Ectodermal cell (in vitro differentiated cells): ENCODE measurements at regions not wholly inside any gene's neighbourhood (a gene's known extent, or its start where the extent isn't known, plus 50 kb on each side); places are given as distances from the start of the nearest gene placed in this dataset.
"Not testable (repeated sequence)": the region's sequence is repeated elsewhere in the genome, so short reads cannot be mapped to it uniquely, and the experiment has no call there.

Experiments
- H3K27ac ChIP-seq: 2 replicates; pipeline ENCODE4 v1.7.0; 2013; ENCODE audit warnings: mild to moderate bottlenecking, low read depth, low read length; ENCODE audit not compliant: insufficient read depth, poor library complexity, severe bottlenecking
- H3K27me3 ChIP-seq: 2 replicates; pipeline ENCODE4 v1.7.0; 2013; ENCODE audit warnings: mild to moderate bottlenecking, low read length; ENCODE audit not compliant: insufficient read depth, control insufficient read depth, poor library complexity, severe bottlenecking
- H3K36me3 ChIP-seq: one replicate; pipeline ENCODE4 v1.7.0; 2013; ENCODE audit warnings: low read length; ENCODE audit not compliant: control insufficient read depth, insufficient read depth
- H3K4me1 ChIP-seq: one replicate; pipeline ENCODE4 v1.7.0; 2013; ENCODE audit warnings: low read length; ENCODE audit not compliant: control insufficient read depth, insufficient read depth
- H3K4me3 ChIP-seq: 2 replicates; pipeline ENCODE4 v1.7.0; 2013; ENCODE audit warnings: low read depth, low read length, control low read depth; ENCODE audit not compliant: insufficient read depth
- H3K9me3 ChIP-seq: 2 replicates; pipeline ENCODE4 v1.7.0; 2013; ENCODE audit warnings: mild to moderate bottlenecking, low read length, moderate library complexity; ENCODE audit not compliant: control insufficient read depth
- WGBS, 2 experiments: methylation state at CpG; one replicate each; pipeline ENCODE4 v1.1.7; 2013; ENCODE audit warnings: missing lambda C conversion rate in 2 of 2; 5-methylcytosine and 5-hydroxymethylcytosine counted together

DNA sequence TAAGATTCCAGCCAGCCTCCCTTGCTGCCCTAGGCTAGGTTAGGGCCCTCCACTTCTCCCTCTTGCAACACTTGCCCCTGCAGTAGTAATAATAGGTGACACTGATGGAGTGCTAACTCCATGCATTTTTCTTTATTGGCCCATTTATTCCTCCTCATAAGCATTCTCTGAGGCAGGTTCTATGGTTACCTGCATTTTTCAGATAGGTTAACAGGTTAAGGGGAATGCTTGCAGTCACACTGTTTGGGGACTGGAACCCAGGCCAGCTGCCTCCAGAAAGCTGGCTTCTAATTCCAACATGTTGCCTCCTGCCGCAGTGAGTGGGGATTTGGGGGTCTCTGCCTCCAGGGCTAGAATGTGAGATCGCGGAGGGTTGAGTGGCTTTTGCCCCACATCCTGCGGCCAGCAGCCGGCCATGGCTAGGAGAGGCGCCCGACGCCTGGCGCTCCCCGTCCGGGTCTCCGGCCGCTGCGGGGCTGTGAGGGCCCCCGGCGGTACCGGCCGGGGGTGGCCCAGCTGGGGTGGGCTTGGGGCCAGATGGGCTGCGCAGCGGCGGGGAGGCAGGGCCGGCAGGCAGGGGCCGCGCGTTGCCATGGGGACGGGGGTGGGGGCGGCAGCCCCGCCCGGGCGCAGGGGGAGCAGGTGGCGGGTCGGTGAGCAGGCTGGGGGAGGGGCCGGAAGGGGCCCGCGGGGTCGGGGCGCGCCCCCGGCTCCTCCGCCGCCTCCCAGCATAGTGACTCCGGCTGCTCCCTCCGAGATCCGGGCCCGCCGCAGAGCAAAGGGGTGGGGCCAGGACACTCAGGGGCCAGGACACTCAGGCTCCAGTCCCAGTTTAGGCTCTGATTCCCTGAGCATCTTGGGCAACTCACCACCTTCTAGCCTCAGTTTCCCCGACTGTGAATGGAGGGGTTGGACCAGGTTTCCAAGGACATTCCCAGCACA is 68.4 kb upstream of the SSBP3 start:
- H3K9me3 ChIP-seq: no peaks in the 10 kb centered on the region
- H3K27me3 ChIP-seq: no peaks in the 10 kb centered on the region
- H3K36me3 ChIP-seq: no peaks in the 10 kb centered on the region
- 2% methylated on average over 47 of the region's 47 CpGs for WGBS, 2 experiments
- peak overlapping the region; percentile 36 for H3K27ac ChIP-seq
- peak overlapping the region; percentile 13 for H3K4me3 ChIP-seq
- H3K4me1 ChIP-seq: peaks cover 35% of the 10 kb centered on the region

DNA sequence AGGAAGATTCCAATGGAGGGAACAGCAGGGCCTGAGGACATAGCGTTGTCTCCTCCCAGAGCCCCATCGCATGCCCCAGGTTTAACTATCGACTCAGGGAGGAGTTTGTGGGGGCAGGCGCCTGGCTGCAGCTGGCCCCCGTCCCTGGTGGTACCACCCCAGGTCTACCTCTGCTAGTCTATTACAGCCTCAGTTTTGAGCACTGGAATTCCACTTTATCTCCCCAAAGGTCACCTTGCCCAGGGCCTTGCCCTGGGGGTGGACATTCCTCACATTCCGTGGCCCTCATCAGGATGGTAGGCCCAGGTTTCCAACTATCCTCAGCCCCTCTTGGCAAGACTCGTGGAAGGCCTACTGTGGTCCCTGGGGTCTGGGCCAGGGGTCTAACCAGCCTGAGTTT is 65.4 kb upstream of the SSBP3 start:
- Histone ChIP-seq H3K4me1 (peaks cover 26% of the 10 kb centered on the region), H3K4me3 (no peak overlapping the region), H3K36me3 (no peaks in the 10 kb centered on the region), H3K9me3 (no peaks in the 10 kb centered on the region), H3K27me3 (no peaks in the 10 kb centered on the region), H3K27ac (no peak overlapping the region)
- 87 to 88% methylated on average over 7 of the region's 7 CpGs for WGBS, 2 experiments

DNA sequence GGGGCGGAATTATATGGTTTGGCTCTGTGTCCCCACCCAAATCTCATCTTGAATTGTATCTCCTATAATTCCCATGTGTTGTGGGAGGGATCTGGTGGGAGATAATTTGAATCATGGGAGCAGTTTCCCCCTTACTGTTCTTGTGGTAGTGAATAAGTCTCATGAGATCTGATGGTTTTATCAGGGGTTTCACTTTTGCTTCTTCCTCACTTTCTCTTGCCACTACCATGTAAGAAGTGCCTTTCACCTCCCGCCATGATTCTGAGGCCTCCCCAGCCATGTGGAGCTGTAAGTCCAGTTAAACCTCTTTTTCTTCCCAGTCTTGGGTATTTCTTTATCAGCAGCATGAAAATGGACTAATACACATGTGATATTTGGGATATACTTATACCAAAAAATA is 63.2 kb upstream of the SSBP3 start:
- 85 to 95% methylated on average over 2 of the region's 2 CpGs for WGBS, 2 experiments
- peaks cover 23% of the 10 kb centered on the region for H3K4me1 ChIP-seq
- H3K36me3 ChIP-seq, H3K9me3 ChIP-seq, H3K4me3 ChIP-seq, H3K27me3 ChIP-seq, H3K27ac ChIP-seq: not testable (repeated sequence)

DNA sequence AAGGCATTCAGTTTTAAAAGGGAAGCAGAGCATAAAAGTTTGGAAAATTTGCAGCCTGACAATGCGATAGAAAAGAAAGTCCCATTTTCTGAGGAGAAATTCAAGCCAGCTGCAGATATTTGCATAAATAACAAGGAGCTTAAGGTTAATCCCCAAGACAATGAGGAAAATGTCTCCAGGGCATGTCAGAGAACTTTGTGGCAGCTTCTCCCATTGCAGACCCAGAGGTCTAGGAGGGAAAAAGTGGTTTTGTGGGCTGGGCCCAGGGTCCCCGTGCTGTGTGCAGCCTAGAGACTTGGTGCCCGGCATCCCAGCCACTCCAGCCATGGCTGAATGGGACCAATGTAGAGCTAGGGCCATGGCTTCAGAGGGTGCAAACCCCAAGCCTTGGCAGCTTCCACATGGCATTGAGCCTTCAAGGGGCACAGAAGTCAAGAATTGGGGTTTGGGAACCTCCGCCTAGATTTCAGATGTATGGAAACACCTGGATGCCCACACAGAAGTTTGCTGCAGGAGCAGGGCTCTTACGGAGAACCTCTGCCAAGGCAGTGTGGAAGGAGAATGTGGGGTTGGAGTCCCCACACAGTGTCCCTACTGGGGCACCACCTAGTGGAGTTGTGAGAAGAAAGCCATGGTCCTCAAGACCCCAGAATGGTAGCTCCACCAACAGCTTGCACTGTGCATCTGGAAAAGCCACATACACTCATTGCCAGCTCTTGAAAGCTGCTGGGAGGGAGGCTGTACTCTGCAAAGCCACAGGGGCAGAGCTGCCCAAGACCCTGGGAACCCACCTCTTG is 62.3 kb upstream of the SSBP3 start:
- H3K4me1 ChIP-seq: peaks cover 20% of the 10 kb centered on the region
- not testable (repeated sequence) for H3K4me3 ChIP-seq, H3K27ac ChIP-seq, H3K9me3 ChIP-seq, H3K27me3 ChIP-seq, H3K36me3 ChIP-seq
- WGBS, 2 experiments: 86 to 90% methylated on average over 5 of the region's 5 CpGs

DNA sequence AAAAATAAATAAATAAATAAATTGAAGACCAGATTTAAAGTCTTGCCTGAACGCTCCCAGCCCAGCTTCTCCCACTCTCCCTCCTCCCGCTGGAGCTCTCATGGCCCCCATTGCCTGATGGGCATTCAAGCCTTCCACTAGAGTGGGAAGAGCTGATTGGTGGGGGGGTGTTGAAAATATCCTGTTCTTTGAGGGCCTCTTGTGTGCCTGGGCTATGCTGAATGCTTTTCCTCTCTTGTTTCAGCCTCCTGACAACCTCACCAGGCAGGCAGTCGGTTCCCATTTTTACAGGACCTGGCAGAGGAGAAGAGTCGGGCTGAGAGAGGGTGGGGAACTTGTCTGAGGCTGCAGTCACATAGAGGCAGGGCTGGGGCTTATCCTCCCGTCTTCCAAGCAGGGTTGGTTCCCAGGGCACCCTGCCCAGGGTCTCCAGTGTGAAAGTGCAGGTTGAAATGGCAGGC is 59.2 kb upstream of the SSBP3 start:
- WGBS, 2 experiments: 44 to 47% methylated on average over 5 of the region's 5 CpGs
- no peaks in the 10 kb centered on the region for H3K27me3 ChIP-seq
- H3K36me3 ChIP-seq: no peaks in the 10 kb centered on the region
- H3K4me1 ChIP-seq: peaks cover 29% of the 10 kb centered on the region
- no peak overlapping the region for H3K27ac ChIP-seq
- no peak overlapping the region for H3K4me3 ChIP-seq
- no peaks in the 10 kb centered on the region for H3K9me3 ChIP-seq

DNA sequence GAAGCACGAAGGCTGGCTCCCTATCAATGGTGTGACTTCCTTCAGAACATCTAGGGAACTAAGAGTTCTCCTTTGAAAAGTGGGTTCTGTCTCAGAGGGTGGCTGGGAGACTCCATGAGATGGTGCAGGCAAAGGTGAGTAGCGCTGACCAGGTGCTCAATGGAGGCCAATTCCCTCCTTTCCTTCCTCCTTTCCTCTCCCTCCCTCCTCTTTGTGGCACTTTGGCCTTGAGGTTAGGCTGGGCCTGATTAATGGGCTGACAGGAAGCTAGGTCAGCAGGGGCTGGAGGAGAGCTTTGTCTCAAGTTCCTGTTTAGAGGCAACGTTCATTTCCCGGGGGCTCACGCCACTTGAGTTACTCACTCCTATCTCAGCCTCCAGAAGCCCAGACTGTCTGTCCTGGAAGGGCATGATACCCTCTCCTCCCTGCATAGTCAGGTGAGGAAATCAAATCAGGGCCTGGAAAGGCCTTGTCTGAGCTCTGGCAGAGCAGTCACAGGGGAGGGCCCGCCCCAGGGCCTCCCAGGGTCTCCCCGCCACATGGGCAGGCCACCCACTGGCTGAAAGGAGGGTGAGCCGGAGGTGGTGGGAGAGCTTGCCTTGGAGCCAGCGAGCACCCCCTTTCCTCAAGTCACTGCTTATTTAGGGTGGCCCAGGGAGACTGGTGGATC is 58.4 kb upstream of the SSBP3 start:
- H3K27ac ChIP-seq: no peak overlapping the region
- no peak overlapping the region for H3K4me3 ChIP-seq
- WGBS, 2 experiments: 79 to 86% methylated on average over 9 of the region's 9 CpGs
- no peaks in the 10 kb centered on the region for H3K9me3 ChIP-seq
- no peaks in the 10 kb centered on the region for H3K36me3 ChIP-seq
- peaks cover 35% of the 10 kb centered on the region for H3K4me1 ChIP-seq
- H3K27me3 ChIP-seq: no peaks in the 10 kb centered on the region

DNA sequence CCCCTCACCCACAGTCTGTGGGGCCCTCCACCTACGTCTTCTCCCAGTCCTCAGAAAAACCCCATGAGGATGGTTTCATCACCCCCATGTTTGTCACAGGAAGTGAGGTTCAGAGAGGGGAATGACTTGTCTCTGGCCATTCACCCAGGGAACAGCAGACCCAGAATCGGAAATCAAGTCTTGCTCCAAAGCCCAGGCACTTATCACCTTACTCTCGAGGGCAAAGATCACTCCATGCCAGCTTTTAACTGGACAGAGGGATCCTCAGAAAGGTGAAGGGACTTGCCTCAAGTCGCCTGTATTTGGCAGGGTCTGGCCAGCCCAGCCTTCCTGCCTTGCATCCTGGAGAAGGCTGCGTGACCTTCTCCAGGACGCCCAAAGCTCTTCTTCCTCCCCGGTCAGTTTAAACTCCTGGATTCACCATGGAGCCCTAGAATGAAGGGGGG is 57.9 kb upstream of the SSBP3 start:
- H3K27ac ChIP-seq: no peak overlapping the region
- 90 to 94% methylated on average over 7 of the region's 7 CpGs for WGBS, 2 experiments

DNA sequence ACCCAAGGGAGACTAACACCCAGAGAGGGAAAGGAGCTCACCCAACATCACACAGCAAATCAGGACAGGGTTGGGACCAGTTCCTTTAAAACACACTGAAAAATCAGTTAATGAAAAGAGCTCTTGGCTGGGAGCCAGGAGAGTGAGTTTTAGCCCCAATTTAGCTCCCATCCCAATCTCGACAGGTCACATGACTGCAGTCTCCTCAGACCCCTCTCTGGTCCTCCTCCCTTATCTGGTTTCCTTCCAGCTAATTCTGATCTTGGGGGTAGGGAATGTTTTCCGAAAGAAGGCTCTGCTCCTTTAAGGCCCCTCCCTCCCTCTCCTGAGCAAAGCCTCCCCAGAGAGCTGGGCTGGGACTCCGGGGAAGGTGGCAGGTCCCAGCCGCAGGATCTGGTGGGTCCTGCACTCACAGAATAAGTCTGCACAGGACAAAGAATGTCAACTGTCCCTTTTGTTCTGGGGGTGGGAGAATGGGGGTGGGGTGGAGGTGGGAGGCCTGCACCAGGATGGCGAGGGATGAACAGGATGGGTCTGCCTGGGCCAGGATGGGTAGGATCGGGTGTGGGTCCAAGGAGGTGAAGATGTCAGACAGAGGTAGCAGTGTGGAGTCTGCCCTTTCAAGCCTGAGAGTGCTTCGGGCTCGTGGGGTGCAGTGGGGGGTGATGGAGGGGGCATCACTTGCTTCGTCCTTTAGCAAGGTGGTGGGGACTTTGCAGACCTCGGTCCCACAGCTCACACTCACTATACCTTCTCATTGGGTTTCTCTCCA is 57.3 kb upstream of the SSBP3 start:
- Histone ChIP-seq H3K27ac (no peak overlapping the region), H3K36me3 (no peaks in the 10 kb centered on the region), H3K4me1 (peaks cover 41% of the 10 kb centered on the region), H3K4me3 (no peak overlapping the region), H3K27me3 (no peaks in the 10 kb centered on the region), H3K9me3 (no peaks in the 10 kb centered on the region)
- WGBS, 2 experiments: 57 to 65% methylated on average over 9 to 10 of the region's 10 CpGs

More for the DNA sequence above, 57.9 kb upstream of the SSBP3 start:
- H3K4me3 ChIP-seq: no peak overlapping the region
- no peaks in the 10 kb centered on the region for H3K36me3 ChIP-seq
- peaks cover 41% of the 10 kb centered on the region for H3K4me1 ChIP-seq
- H3K9me3 ChIP-seq: no peaks in the 10 kb centered on the region
- no peaks in the 10 kb centered on the region for H3K27me3 ChIP-seq

DNA sequence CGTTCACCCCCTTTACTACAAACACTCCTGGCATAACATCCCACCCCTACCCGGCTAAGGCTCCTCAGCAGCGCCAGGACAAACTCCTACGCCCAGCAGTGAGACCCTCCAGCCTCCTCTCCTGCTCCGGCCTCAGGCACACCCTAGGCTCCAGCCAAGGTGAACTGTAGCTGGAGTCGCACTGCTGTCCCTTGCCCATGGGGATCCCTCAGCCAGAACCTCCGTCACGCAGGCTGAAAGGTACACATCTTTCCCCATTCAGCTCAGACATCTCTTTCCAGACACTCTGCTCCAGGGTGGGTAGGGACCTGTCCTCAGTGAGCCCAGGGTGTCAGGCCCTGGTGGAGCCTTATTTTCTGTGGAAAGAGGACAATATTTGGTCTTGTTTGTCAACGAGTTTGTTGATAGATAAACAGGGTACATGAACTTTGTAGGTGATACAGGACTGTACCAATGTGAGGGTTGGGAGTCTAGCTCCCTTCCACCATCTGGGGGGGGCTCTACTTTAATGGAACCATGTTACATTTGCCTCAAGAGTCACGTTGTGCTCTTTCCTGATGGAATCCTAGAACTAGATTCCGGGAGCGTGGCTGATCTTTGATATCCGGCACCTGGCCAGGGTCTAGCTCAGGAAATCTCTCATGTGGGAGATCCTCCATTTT is 56.5 kb upstream of the SSBP3 start:
- WGBS, 2 experiments: 80 to 83% methylated on average over 13 of the region's 13 CpGs
- Histone ChIP-seq H3K36me3 (no peaks in the 10 kb centered on the region), H3K4me1 (peaks cover 41% of the 10 kb centered on the region), H3K27me3 (no peaks in the 10 kb centered on the region), H3K27ac (no peak overlapping the region), H3K4me3 (no peak overlapping the region), H3K9me3 (no peaks in the 10 kb centered on the region)
